ENCODE measurements at regions not wholly inside any gene's neighbourhood (a gene's known extent, or its start where the extent isn't known, plus 50 kb on each side); places are given as distances from the start of the nearest gene placed in this dataset.

- no peak overlapping the region for H3K18ac ChIP-seq (ENCODE audit: insufficient read length, low read depth, low read length)
- H4K91ac ChIP-seq (ENCODE audit: insufficient read length, low read depth, low read length): no peak overlapping the region
- no peak overlapping the region for H3K4ac ChIP-seq (ENCODE audit: low read depth, low read length)
- no peaks in the 10 kb centered on the region for H4K20me1 ChIP-seq (ENCODE audit: control insufficient read depth, insufficient read depth, insufficient read length)
- H3T11ph ChIP-seq (ENCODE audit: low read length): no peak overlapping the region
- TF ChIP-seq, protein P1, sequence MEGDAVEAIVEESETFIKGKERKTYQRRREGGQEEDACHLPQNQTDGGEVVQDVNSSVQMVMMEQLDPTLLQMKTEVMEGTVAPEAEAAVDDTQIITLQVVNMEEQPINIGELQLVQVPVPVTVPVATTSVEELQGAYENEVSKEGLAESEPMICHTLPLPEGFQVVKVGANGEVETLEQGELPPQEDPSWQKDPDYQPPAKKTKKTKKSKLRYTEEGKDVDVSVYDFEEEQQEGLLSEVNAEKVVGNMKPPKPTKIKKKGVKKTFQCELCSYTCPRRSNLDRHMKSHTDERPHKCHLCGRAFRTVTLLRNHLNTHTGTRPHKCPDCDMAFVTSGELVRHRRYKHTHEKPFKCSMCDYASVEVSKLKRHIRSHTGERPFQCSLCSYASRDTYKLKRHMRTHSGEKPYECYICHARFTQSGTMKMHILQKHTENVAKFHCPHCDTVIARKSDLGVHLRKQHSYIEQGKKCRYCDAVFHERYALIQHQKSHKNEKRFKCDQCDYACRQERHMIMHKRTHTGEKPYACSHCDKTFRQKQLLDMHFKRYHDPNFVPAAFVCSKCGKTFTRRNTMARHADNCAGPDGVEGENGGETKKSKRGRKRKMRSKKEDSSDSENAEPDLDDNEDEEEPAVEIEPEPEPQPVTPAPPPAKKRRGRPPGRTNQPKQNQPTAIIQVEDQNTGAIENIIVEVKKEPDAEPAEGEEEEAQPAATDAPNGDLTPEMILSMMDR (conservative IDR thresholded peaks at IDR 0.05): no peak
- H2AFZ ChIP-seq (ENCODE audit: low read length): no peak overlapping the region
- H2BK5ac ChIP-seq (ENCODE audit: insufficient read length, low read length): no peak overlapping the region
- no peak overlapping the region for H3K23ac ChIP-seq (ENCODE audit: insufficient read length, low read depth, low read length)
- H2AK5ac ChIP-seq (ENCODE audit: insufficient read length, low read length): no peak overlapping the region
- no peak overlapping the region for H2BK12ac ChIP-seq (ENCODE audit: insufficient read length, low read depth, low read length)
- H3K9me3 Mint-ChIP-seq: no peaks in the 10 kb centered on the region; a peak in 1 of 5 replicates
- no peak overlapping the region for H2BK20ac ChIP-seq (ENCODE audit: low read depth, low read length, poor library complexity, severe bottlenecking)
- H3K27ac ChIP-seq (ENCODE audit: insufficient read length, low read depth, low read length): no peak overlapping the region
- H3K4me2 ChIP-seq (ENCODE audit: insufficient read depth, insufficient read length, low read length): no peak overlapping the region
- H3K23me2 ChIP-seq (ENCODE audit: insufficient read length, low read depth, low read length, poor library complexity, severe bottlenecking): no peaks in the 10 kb centered on the region
- no peak overlapping the region for H2BK120ac ChIP-seq (ENCODE audit: low read depth, low read length, poor library complexity, severe bottlenecking)
- H3K79me2 ChIP-seq (ENCODE audit: insufficient read depth, low read length): no peaks in the 10 kb centered on the region
- H2BK15ac ChIP-seq (ENCODE audit: low read depth, low read length): no peak overlapping the region
- no peaks in the 10 kb centered on the region; the same call in 1 of the 2 replicates for H3K4me1 ChIP-seq (ENCODE audit: insufficient read depth, low read length)
- H4K8ac ChIP-seq (replicated peaks; ENCODE audit: insufficient read length, low read depth, low read length): no peak overlapping the region
- H3K36me3 Mint-ChIP-seq (ENCODE audit: insufficient read depth in 1 of 3, low read depth in 3 of 3): no peaks in the 10 kb centered on the region
- H3K4me3 Mint-ChIP-seq: no peak overlapping the region
- peaks cover under 1 to 2% of the 10 kb centered on the region in 2 experiments; a peak in 2 of 4 replicates for H3K4me1 Mint-ChIP-seq
- no peaks in the 10 kb centered on the region for H3K9me3 ChIP-seq (ENCODE audit: control insufficient read depth, low read depth, low read length)
- no peak overlapping the region for H3K9ac ChIP-seq (ENCODE audit: extremely low read depth, insufficient read length, low read length)
- no peak overlapping the region for H3K27ac Mint-ChIP-seq
- H3K27me3 ChIP-seq (ENCODE audit: insufficient read depth, low read length): no peaks in the 10 kb centered on the region
- H3K79me1 ChIP-seq (ENCODE audit: insufficient read depth, low read depth, low read length, poor library complexity, severe bottlenecking): no peaks in the 10 kb centered on the region
- no peak overlapping the region for H3K56ac ChIP-seq (ENCODE audit: insufficient read length, low read depth, low read length)
- peaks cover 1% of the 10 kb centered on the region; the same call in 1 of the 2 replicates for H3K27me3 Mint-ChIP-seq (ENCODE audit: low read depth)
- no peak for DNase-seq
- H3K14ac ChIP-seq (ENCODE audit: insufficient read depth, low read length): no peak overlapping the region
- no peak overlapping the region for H4K5ac ChIP-seq (ENCODE audit: insufficient read length, low read depth, low read length)
Observed at GRCh38 chr4:89534356-89534755, 226.8 kb upstream of the GPRIN3 start.

Data from H9 (cell line).